ENCODE measurements at regions not wholly inside any gene's neighbourhood (a gene's known extent, or its start where the extent isn't known, plus 50 kb on each side); places are given as distances from the start of the nearest gene placed in this dataset.
"Not testable (repeated sequence)": the region's sequence is repeated elsewhere in the genome, so short reads cannot be mapped to it uniquely, and the experiment has no call there.

DNA sequence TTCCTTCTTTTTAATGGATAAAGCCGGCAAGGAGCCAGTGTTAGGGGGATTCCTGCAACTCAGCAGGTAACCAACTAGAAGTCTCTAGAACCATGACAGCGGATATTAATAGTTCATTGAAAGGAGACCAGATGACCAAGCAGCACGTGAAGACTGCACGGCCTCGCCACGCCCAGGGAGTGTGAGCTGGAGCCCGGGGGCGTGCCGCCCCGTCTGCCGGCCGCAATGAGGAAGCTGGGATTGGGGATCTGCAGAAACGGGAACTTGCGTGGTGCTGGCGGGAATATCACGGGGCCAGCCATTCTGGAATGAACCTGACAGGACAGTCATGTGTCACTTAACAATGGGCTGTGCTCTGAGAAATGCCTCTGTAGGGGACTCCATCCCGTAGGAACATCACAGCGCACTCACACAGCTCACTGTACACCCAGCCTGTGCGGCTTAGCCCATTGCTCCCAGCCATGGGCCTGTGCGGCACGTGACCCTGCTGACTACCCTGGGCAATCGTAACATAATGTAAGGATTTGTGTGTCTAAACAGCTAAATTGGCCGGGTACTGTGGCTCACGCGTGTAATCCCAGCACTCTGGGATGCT, 4092.8 kb upstream of the TPTE start:
- H3K9me3 ChIP-seq (ENCODE audit: low read depth, low read length); DNase-seq (ENCODE audit: low read depth, low spot score): not testable (repeated sequence)

DNA sequence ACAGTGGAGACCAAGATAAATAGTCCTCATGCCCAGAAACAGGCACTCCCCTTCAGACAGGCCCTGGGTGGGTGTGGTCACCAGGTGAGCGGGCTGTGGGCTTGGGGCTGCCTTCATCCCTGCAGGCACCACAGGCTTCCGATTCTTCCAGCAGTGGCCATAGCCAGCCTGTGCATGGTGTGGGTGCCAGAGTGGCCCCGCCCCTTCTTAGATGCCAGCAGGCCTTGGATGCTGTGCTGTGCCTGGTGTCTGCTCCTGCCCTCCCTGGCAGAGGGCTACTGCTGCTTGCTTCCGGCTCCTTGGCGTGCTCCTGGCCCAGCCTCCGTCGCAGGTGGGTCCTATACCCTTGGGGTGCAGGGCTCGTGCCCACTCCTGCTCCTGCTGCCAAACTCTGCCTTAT, 4091.5 kb upstream of the TPTE start:
- not testable (repeated sequence) for H3K4me3 ChIP-seq; H3K9ac ChIP-seq (ENCODE audit: insufficient read length); H3K27ac ChIP-seq; H3K9me3 ChIP-seq (ENCODE audit: low read depth, low read length); DNase-seq (ENCODE audit: low read depth, low spot score); H3K36me3 ChIP-seq (ENCODE audit: insufficient read depth, low read length)

More for the DNA sequence above, 4092.8 kb upstream of the TPTE start:
- not testable (repeated sequence) for H3K9ac ChIP-seq (ENCODE audit: insufficient read length); H3K4me3 ChIP-seq; H3K36me3 ChIP-seq (ENCODE audit: insufficient read depth, low read length); H3K27ac ChIP-seq

DNA sequence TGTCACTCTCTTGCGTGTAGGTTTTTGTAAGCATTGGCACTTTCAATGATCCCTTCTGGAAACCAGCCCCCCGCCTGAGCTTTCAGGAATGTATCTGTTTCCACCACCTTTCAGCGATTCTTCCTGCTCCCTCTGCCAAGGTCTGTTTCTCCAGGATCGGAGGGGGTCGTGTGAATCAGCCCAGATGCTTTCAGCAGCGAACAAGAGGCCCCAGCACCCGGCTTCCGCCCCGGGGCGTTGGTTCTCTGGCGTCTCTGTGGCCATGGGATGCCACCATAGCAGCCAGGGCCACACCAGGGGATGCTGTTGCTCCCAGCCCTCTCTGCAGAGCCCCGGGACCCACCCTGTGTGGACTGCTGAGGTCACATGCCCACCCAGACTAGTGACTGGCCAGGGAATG, 4088.2 kb upstream of the TPTE start:
- not testable (repeated sequence) for H3K27ac ChIP-seq; DNase-seq (ENCODE audit: low read depth, low spot score); H3K36me3 ChIP-seq (ENCODE audit: insufficient read depth, low read length); H3K4me3 ChIP-seq; H3K9ac ChIP-seq (ENCODE audit: insufficient read length); H3K9me3 ChIP-seq (ENCODE audit: low read depth, low read length)

DNA sequence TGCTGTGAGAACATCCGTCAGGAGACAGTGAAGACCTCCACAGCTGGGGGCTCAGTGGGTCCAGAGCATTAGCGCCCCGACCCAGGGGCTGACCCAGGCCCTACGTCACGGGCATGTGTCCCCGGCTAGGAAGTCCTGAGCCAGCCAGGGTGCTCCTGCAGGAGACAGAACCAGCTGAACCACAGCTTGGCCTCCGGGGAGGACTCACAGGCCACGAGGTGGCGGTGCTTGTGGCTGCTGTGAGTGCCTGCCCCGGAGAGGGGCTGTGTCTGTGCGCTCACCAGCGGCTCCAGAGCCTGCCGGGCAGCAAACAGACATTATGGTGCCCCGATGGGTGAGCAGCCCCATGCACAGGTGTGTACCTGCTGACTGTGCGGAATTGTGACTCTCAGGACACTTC, 4085.2 kb upstream of the TPTE start:
- H3K9me3 ChIP-seq (ENCODE audit: low read depth, low read length); H3K36me3 ChIP-seq (ENCODE audit: insufficient read depth, low read length): not testable (repeated sequence)

DNA sequence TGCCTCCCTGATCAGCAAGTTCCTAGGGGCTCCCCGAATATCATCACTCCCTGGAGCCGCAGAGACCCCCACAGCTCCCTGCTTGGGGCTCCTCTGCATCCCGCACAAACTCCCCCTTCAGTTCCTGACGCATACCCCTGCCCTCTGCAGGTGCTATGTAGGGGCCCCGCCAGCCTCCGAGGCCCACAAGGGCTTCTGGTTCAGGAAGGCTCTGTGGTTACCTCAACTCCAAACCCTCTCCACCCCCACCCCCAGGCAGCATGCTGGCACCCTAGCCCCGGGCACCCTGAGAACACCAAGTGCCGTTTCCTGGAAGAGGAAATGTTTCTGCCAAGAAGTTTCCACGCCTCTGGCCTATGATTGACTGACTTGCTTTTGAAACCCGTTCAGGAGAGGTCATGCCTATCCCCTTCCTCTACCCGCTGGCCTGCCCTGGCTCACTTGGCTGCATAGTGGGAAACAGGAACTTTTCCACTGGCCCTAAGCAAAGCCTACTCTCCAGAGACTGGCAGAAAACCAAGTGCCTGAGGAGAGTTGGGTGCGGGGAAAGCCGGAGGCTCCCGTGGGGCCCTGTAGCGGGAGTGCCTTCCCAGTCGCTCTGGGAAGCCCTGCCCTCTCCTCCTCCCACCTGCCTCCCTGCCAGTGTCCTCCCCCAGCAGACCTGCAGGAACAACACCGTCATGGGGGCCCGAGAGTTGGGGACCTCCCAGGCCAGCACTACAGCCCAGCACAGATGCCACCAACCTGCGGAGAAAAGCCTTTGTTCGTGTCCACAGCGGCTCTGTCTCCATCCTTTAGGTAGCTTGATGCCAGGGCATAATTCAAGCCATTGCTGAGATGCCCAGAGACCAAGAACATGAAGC, 4084.2 kb upstream of the TPTE start:
- not testable (repeated sequence) for DNase-seq (ENCODE audit: low read depth, low spot score); H3K9me3 ChIP-seq (ENCODE audit: low read depth, low read length); H3K4me3 ChIP-seq; H3K9ac ChIP-seq (ENCODE audit: insufficient read length); H3K27ac ChIP-seq; H3K36me3 ChIP-seq (ENCODE audit: insufficient read depth, low read length)

More for the DNA sequence above, 4085.2 kb upstream of the TPTE start:
- not testable (repeated sequence) for H3K9ac ChIP-seq (ENCODE audit: insufficient read length); H3K4me3 ChIP-seq; DNase-seq (ENCODE audit: low read depth, low spot score); H3K27ac ChIP-seq

DNA sequence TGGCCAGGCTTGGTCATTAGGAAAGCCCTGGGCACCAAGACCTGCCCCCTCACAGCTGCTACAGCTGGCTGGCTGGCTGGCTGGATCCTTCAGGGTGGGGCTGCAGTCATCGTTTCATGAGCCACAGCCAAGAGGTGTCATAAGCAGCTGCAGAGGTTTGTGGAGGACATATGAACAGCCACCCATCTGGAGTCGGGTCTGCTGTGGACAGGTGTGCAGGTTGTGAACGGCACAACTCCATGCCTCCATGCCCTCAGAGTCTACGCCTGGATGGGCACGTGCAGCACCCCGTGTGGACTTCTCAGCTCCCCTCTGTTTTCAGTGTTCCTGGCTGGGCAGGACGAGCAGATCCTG, 4083.6 kb upstream of the TPTE start:
- not testable (repeated sequence) for H3K9me3 ChIP-seq (ENCODE audit: low read depth, low read length); H3K27ac ChIP-seq; H3K4me3 ChIP-seq; H3K36me3 ChIP-seq (ENCODE audit: insufficient read depth, low read length); DNase-seq (ENCODE audit: low read depth, low spot score); H3K9ac ChIP-seq (ENCODE audit: insufficient read length)

DNA sequence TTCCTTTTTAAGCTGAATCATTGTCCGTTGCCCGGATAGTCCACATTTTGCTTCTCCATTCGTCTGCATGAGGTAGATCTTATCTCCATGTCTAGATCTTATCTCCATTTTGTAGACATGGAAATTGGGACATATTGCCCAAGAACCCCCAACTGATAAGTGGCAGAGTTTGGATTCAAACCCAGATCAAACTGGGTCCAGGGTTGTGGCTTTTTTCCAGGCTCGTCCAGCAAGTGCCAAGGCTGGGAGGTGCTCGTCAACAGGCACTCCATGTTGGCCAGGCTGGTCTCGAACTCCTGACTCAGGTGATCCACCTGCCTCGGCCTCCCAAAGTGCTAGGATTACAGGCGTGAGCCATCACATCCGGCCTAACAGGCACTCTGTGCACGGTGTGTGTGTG, 4082.3 kb upstream of the TPTE start:
- not testable (repeated sequence) for H3K36me3 ChIP-seq (ENCODE audit: insufficient read depth, low read length); H3K4me3 ChIP-seq; H3K9ac ChIP-seq (ENCODE audit: insufficient read length); DNase-seq (ENCODE audit: low read depth, low spot score); H3K9me3 ChIP-seq (ENCODE audit: low read depth, low read length); H3K27ac ChIP-seq

DNA sequence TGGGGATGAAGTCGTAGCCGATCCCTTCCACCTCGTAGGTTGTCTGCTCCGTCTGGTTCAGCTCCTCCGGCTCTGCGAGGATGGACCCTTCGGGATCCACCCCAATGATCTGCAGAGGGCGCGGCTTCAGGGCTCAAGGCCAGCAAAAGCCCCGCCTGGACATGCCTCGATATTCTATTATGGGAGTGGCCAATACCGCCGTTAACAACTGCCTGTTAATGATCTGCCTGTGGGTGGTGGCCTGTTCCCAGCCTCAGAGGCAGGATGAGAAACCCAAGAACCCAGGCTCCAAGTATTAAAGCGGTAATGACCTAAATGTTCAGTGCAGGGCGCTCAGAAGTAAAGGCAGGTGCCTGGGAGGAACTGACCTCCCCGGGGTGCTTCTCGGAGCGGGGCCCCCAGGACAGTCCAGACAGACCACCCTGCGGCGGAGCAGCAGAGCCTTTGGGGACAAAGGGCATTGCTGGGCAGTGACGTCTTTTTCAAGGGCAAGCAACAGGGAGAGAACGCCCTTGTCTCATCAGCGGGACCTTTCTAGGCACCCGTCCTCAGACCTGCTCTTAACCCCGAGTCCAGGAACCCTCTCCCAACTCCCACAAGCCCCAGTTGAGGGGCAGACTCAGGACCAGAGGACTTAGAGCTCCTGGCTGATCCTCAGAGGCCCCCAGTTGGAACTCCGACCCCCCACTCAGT, 4066.6 kb upstream of the TPTE start:
- not testable (repeated sequence) for DNase-seq (ENCODE audit: low read depth, low spot score); H3K9ac ChIP-seq (ENCODE audit: insufficient read length); H3K27ac ChIP-seq; H3K36me3 ChIP-seq (ENCODE audit: insufficient read depth, low read length); H3K9me3 ChIP-seq (ENCODE audit: low read depth, low read length); H3K4me3 ChIP-seq

DNA sequence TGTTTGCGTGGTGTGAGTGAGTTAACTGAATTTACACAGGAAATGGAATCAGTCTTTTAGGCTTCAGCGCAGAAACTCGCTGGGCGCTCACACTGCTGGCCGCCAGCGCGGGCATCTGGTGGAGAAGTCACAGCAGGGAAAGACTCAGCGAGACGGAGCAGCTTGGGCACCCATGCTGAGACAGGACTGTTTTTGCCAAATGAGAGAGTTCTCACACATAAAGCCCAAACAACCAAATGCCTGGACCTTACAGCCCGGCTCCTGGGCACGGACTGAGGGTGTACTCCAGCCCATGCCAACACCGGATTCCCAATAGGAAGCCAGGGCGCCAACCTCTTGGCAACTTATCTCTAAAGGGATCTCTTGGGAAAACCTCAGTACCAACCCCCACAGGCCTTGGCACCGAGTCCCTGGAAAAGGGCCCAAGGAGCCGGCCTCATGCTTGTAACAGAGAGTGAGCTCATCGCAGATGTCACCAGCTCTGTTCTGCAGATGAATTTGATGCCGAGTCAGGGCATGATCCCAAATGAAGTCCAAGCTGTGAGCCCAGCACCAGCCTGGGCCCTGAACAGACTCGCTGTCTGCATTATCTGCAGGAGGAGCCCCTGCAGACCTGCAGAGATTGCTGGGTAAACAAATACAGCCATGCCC, 4065.2 kb upstream of the TPTE start:
- not testable (repeated sequence) for H3K4me3 ChIP-seq; DNase-seq (ENCODE audit: low read depth, low spot score); H3K27ac ChIP-seq; H3K9me3 ChIP-seq (ENCODE audit: low read depth, low read length); H3K36me3 ChIP-seq (ENCODE audit: insufficient read depth, low read length); H3K9ac ChIP-seq (ENCODE audit: insufficient read length)

DNA sequence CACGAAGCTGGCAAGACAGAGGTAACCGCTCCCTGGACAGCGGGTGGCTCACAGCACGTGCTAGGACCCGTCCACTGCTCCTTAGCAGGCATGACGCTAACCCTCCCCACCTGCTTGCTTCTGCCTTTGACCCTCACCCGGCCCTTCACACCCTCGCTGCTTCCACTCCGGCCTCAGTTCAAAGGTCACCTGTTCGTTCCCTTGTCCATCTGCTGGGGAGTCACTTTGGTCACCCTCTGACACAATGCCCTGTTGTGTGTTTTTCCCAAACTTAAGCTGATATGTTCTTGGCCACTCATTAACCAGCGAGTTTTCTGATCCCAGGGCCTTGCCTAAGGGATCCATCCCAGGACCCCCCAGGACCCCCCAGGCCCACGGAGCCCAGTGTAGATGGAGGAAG, 4061.6 kb upstream of the TPTE start:
- H3K27ac ChIP-seq; H3K9me3 ChIP-seq (ENCODE audit: low read depth, low read length); H3K9ac ChIP-seq (ENCODE audit: insufficient read length); DNase-seq (ENCODE audit: low read depth, low spot score); H3K36me3 ChIP-seq (ENCODE audit: insufficient read depth, low read length); H3K4me3 ChIP-seq: not testable (repeated sequence)

DNA sequence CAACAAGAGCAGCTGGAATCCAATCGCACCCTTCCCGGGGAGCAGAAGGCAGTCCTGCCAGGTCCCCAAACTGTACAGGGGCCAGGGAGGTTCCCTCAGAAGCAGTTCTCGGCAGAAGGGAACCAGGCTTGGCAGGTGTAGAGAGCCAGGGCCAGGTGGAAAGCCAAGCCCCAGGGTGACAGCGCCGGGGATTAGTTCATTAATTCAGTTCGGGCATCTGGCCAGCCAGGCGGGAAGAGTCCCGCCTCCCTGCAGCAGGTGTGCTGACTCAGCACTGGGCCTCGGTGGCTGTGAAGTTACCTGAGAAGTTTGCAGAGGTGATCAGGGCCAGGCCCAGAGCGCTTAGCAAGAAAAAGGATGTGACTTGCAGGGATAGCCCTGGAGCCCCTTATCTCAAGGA, 4060.0 kb upstream of the TPTE start:
- H3K9me3 ChIP-seq (ENCODE audit: low read depth, low read length); H3K27ac ChIP-seq; H3K9ac ChIP-seq (ENCODE audit: insufficient read length); H3K4me3 ChIP-seq; H3K36me3 ChIP-seq (ENCODE audit: insufficient read depth, low read length); DNase-seq (ENCODE audit: low read depth, low spot score): not testable (repeated sequence)

DNA sequence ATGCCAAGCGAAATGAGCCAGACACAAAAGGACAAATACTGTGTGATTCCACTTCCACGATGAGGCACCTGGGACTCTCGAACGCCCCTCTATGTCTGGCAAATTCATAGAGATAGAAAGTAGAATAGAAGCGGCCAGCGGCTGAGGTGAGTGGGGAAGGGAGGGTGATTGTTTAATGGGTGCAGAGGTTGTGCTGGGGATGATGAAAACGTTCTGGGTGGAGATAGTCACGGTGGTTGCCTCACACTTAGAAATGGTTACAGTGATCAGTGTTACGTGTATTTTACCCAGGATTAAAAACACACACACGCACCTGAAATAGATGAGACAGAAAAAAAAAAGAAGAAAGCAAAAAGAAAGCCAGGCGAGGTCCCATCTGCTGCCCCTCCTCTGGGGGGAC, 4057.0 kb upstream of the TPTE start:
- not testable (repeated sequence) for H3K27ac ChIP-seq; H3K4me3 ChIP-seq; DNase-seq (ENCODE audit: low read depth, low spot score); H3K9me3 ChIP-seq (ENCODE audit: low read depth, low read length); H3K9ac ChIP-seq (ENCODE audit: insufficient read length); H3K36me3 ChIP-seq (ENCODE audit: insufficient read depth, low read length)

DNA sequence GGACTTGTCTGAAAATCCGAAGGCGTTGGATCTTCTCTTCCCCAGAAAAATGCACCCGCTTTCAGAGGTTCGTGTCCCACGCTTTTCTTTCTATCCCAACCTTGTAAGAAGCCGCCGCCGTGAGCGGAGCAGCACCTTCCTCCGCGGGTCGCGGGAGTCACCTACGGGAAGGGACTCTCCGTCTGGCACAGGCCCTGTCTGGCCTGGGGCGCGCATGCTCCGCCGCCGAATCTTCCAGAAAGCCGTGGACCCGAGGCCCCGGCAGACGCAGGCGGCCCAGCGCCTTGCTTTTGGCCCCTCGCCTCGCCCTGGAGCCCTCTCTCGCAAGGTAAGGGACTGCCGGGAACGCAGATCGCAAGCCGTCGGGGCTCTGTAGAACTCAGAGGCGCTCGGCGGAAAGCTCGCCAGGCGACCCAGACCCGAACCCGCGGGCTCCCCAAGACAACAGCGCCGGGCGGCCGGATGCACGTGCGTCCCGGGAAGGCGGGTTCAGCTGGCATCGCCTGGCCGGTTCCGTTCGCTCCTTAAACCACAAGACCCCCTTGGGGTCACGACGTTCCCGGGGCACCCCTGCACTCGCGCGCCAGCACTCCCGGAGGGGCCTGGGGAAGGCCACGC, 4055.2 kb upstream of the TPTE start:
- DNase-seq (ENCODE audit: low read depth, low spot score); H3K27ac ChIP-seq; H3K36me3 ChIP-seq (ENCODE audit: insufficient read depth, low read length); H3K4me3 ChIP-seq; H3K9ac ChIP-seq (ENCODE audit: insufficient read length); H3K9me3 ChIP-seq (ENCODE audit: low read depth, low read length): not testable (repeated sequence)

DNA sequence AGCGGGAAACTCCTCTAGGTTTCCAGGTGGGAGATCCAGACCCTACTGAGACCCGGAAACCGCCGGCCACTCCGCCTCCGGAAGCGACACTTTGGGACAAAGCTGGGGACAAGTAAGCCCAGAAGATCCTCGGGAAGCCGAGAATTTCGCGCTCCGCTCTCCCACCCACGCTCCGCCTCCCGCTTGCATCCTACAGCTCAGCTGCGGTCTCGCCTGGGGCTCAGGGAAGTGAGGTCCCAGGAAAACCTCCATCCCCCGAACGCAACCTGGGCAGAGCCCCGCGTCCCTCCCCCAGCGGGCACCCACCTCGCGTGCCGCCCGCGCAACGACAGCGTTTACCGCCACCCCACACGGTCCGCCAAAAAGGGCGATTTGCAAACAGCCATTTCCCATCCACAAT, 4054.7 kb upstream of the TPTE start:
- not testable (repeated sequence) for H3K9ac ChIP-seq (ENCODE audit: insufficient read length); DNase-seq (ENCODE audit: low read depth, low spot score); H3K36me3 ChIP-seq (ENCODE audit: insufficient read depth, low read length); H3K27ac ChIP-seq; H3K9me3 ChIP-seq (ENCODE audit: low read depth, low read length); H3K4me3 ChIP-seq

Data from SK-N-MC (cell line).